Osteoblast (primary cell): ENCODE measurements at regions not wholly inside any gene's neighbourhood (a gene's known extent, or its start where the extent isn't known, plus 50 kb on each side); places are given as distances from the start of the nearest gene placed in this dataset.

Experiments used
- DNase-seq: peaks from one replicate; pipeline ENCODE4 v3.0.0; 2011; ENCODE audit warnings: low spot score, mixed read lengths; ENCODE audit not compliant: insufficient read length; ENCODE audit errors: missing footprints
- H2AFZ ChIP-seq: 2 replicates; pipeline ENCODE4 v1.6.0; 2011; ENCODE audit warnings: mild to moderate bottlenecking, low read length
- H3K27ac ChIP-seq: 2 replicates; pipeline ENCODE4 v1.5.1; 2011; ENCODE audit warnings: mild to moderate bottlenecking, low read depth, low read length, moderate library complexity
- H3K27me3 ChIP-seq: 2 replicates; pipeline ENCODE4 v1.6.0; 2012; ENCODE audit warnings: mild to moderate bottlenecking, control low read depth, inconsistent platforms, low read length, moderate library complexity; ENCODE audit not compliant: insufficient read depth
- H3K36me3 ChIP-seq: 2 replicates; pipeline ENCODE4 v1.5.1; 2011; ENCODE audit warnings: mild to moderate bottlenecking, low read length, control low read depth, moderate library complexity; ENCODE audit not compliant: insufficient read depth
- H3K4me1 ChIP-seq: 2 replicates; pipeline ENCODE4 v1.5.1; 2011; ENCODE audit warnings: mild to moderate bottlenecking, low read length, control low read depth, moderate library complexity; ENCODE audit not compliant: insufficient read depth
- H3K4me2 ChIP-seq: 2 replicates; pipeline ENCODE4 v1.6.0; 2011; ENCODE audit warnings: mild to moderate bottlenecking, low read length; ENCODE audit not compliant: insufficient read depth
- H3K4me3 ChIP-seq: fragments of 200-600 bp; sonication (generic); 3 replicates; pipeline ENCODE4 v1.5.1; 2012; ENCODE audit warnings: mild to moderate bottlenecking, low read length, inconsistent platforms; ENCODE audit not compliant: insufficient read depth
- H3K79me2 ChIP-seq: 2 replicates; pipeline ENCODE4 v1.6.0; 2012; ENCODE audit warnings: mild to moderate bottlenecking, low read length, control low read depth, inconsistent platforms; ENCODE audit not compliant: insufficient read depth
- H3K9me3 ChIP-seq: 2 replicates; pipeline ENCODE4 v1.5.1; 2011; ENCODE audit warnings: low read depth, low read length, control low read depth
- H4K20me1 ChIP-seq: 2 replicates; pipeline ENCODE4 v1.6.0; 2012; ENCODE audit warnings: mild to moderate bottlenecking, low read length, control low read depth; ENCODE audit not compliant: insufficient read depth
- TF ChIP-seq, protein P1 (sequence below): IDR thresholded peaks from 2 replicates; pipeline ENCODE4 v1.5.1; 2011; ENCODE audit warnings: mild to moderate bottlenecking, low read depth, low read length, moderate library complexity; ENCODE audit errors: extremely low read depth

GRCh38 chr3:127107491-127108375 is 85.2 kb upstream of the PRR23E start:
- H3K27ac ChIP-seq, result no peak overlapping the region
- H3K79me2 ChIP-seq, result no peaks in the 10 kb centered on the region
- peaks cover 10% of the 10 kb centered on the region for H3K27me3 ChIP-seq
- H3K4me3 ChIP-seq, result no peak overlapping the region
- TF ChIP-seq, protein P1, sequence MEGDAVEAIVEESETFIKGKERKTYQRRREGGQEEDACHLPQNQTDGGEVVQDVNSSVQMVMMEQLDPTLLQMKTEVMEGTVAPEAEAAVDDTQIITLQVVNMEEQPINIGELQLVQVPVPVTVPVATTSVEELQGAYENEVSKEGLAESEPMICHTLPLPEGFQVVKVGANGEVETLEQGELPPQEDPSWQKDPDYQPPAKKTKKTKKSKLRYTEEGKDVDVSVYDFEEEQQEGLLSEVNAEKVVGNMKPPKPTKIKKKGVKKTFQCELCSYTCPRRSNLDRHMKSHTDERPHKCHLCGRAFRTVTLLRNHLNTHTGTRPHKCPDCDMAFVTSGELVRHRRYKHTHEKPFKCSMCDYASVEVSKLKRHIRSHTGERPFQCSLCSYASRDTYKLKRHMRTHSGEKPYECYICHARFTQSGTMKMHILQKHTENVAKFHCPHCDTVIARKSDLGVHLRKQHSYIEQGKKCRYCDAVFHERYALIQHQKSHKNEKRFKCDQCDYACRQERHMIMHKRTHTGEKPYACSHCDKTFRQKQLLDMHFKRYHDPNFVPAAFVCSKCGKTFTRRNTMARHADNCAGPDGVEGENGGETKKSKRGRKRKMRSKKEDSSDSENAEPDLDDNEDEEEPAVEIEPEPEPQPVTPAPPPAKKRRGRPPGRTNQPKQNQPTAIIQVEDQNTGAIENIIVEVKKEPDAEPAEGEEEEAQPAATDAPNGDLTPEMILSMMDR, result no peak
- H3K9me3 ChIP-seq, result peaks cover 7% of the 10 kb centered on the region
- H4K20me1 ChIP-seq, result no peaks in the 10 kb centered on the region
- H2AFZ ChIP-seq, result no peak overlapping the region
- no peak overlapping the region for H3K4me2 ChIP-seq
- no peak for DNase-seq
- H3K36me3 ChIP-seq, result no peaks in the 10 kb centered on the region
- no peaks in the 10 kb centered on the region for H3K4me1 ChIP-seq

DNA sequence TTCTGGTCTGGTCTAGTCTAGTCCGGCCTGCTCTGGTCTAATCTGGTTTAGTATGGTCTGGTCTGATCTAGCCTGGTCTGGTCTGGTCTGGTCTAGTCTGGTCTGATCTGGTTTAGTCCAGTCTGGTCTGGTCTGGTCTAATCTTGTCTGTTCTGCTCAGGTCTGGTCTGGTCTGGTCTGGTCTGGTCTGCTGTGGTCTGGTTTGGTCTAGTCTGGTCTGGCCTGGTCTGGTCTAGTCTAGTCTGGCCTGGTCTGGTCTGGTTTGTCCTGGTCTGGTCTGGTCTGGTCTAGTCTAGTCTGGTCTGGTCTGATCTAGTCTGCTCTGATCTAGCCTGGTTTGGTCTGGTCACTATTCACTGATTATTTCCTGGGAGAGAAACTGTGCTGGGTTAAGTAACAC is 84.1 kb upstream of the PRR23E start:
- Histone ChIP-seq H3K4me2 (no peak overlapping the region), H3K9me3 (peaks cover 8% of the 10 kb centered on the region), H3K79me2 (no peaks in the 10 kb centered on the region), H3K4me3 (no peak overlapping the region), H3K4me1 (no peaks in the 10 kb centered on the region), H3K36me3 (no peaks in the 10 kb centered on the region), H3K27ac (no peak overlapping the region), H3K27me3 (peaks cover 10% of the 10 kb centered on the region), H4K20me1 (no peaks in the 10 kb centered on the region), H2AFZ (no peak overlapping the region)
- no peak for DNase-seq
- TF ChIP-seq, protein P1, result no peak

DNA sequence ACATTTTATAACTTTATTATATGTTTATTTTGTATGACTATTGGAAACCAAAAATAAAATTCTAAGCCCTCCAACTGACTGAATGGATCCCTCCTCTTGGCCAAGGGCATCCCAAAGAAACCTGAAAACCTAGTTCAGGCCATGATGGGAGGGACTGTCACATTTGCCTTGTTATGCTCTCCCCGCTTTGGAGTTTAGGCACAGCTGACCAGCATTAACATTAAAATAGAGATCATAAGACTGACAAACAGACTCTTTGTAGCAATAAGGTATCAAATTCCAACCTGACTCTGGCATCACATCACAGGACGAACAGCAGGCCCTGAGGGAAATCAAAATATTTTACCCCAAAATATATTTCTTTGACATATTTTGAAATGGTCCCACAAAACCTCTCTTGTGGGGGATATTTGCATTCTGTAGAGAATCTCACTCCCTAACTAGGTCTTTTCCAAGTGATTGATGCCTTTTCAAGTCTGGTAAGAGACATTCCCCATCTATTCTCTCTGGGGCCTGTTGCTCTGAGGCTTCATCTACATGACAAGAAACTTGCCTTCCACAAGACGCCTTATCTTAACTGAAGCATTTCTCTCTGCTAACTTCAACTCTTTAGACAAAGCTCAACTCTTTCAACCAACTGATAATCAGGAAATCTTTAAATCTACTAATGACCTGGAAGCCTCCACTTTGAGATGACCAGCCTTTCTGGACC is 81.8 kb upstream of the PRR23E start:
- Histone ChIP-seq H3K9me3 (peaks cover 8% of the 10 kb centered on the region), H3K4me1 (no peaks in the 10 kb centered on the region), H3K36me3 (no peaks in the 10 kb centered on the region), H3K79me2 (no peaks in the 10 kb centered on the region), H3K4me2 (no peak overlapping the region), H3K27me3 (peaks cover 3% of the 10 kb centered on the region), H2AFZ (no peak overlapping the region), H4K20me1 (no peaks in the 10 kb centered on the region), H3K27ac (no peak overlapping the region), H3K4me3 (no peak overlapping the region)
- TF ChIP-seq, protein P1, result no peak
- no peak for DNase-seq
